Myocyte (in vitro differentiated cells): ENCODE measurements at regions not wholly inside any gene's neighbourhood (a gene's known extent, or its start where the extent isn't known, plus 50 kb on each side); places are given as distances from the start of the nearest gene placed in this dataset.
A peak's percentile ranks its signal among the peaks of the same experiment; 100 is the strongest.

Experiments
- DNase-seq: peaks from one replicate; pipeline ENCODE4 v3.0.0-alpha.2; 2012; ENCODE audit warnings: low read depth

DNA sequence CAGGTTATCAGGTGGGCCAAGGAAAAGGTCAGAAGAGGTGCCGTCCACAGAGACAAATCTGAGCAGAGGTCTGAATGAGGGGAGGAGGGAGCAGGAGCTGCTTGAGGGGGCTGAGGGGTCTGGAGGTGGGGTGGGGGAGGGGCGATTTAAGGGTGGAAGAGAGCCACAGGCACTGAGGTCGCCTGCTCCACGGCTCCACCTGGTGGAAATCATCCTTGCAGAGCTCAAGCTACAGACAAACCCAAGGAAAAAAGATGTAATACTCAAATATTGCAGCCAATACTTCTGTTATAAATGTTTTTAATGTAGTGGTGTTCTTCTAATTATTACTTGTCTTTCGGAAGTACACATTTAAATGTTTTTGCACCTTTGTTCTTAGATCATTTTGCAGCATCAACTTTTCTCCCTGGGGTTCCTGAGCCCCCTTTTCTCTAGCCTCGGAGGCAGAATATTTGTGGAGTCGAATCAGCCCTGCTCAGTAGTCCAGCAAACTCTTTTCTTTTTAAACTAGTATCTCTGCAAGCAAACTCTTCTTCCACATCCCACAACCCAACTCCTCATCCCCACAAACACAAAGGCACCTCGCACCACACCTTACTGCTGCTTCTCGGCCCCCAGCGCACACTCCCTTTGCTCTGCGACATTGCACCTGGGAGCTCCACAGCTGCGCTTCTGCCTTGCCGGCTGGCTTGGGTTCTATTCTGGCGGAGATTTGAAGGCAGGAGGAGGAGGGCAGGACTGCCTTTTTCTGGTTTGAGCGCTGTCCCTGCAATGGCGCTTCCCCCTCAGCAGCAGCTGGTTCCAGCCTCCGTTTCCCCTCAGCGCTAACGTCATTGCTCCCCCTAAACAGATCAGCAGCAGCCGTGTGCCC, 51.0 kb upstream of the TFAP2A start:
- DNase-seq, result peak; percentile 56
